ENCODE measurements at regions not wholly inside any gene's neighbourhood (a gene's known extent, or its start where the extent isn't known, plus 50 kb on each side); places are given as distances from the start of the nearest gene placed in this dataset.

DNA sequence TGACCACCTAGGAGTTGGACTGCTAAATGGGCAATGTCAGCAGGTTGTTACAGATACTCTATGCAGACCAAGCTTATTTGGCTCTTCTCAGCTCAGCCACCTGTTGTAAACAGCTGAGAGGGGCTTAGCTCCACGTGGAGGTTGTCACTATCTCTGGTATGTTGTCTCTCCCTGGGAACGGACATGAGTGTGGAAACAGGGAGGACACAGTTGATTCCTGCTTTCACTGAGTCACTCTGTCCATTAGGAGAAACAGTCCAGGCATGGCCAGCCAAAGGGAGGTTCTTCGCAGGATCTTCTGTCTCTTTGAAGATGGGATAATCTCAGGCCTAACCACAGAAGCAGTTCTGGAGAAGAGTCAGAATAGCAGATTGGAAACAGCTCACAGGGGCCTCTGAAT, 121.2 kb downstream of the PALM2AKAP2 start:
- Mint-ChIP-seq H3K9me3 (no peaks in the 10 kb centered on the region), H3K27ac (peak overlapping the region; percentile 58), H3K4me3 (no peak overlapping the region), H3K27me3 (ENCODE audit: low read depth) (no peaks in the 10 kb centered on the region), H3K4me1 (peaks cover 13% of the 10 kb centered on the region), H3K36me3 (no peaks in the 10 kb centered on the region)
- no peak for DNase-seq (ENCODE audit: low spot score in 2 of 2, unreplicated experiment in 2 of 2)
- TF ChIP-seq, protein P1, sequence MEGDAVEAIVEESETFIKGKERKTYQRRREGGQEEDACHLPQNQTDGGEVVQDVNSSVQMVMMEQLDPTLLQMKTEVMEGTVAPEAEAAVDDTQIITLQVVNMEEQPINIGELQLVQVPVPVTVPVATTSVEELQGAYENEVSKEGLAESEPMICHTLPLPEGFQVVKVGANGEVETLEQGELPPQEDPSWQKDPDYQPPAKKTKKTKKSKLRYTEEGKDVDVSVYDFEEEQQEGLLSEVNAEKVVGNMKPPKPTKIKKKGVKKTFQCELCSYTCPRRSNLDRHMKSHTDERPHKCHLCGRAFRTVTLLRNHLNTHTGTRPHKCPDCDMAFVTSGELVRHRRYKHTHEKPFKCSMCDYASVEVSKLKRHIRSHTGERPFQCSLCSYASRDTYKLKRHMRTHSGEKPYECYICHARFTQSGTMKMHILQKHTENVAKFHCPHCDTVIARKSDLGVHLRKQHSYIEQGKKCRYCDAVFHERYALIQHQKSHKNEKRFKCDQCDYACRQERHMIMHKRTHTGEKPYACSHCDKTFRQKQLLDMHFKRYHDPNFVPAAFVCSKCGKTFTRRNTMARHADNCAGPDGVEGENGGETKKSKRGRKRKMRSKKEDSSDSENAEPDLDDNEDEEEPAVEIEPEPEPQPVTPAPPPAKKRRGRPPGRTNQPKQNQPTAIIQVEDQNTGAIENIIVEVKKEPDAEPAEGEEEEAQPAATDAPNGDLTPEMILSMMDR (IDR thresholded peaks at IDR 0.05; ENCODE audit: unreplicated experiment), result no peak

DNA sequence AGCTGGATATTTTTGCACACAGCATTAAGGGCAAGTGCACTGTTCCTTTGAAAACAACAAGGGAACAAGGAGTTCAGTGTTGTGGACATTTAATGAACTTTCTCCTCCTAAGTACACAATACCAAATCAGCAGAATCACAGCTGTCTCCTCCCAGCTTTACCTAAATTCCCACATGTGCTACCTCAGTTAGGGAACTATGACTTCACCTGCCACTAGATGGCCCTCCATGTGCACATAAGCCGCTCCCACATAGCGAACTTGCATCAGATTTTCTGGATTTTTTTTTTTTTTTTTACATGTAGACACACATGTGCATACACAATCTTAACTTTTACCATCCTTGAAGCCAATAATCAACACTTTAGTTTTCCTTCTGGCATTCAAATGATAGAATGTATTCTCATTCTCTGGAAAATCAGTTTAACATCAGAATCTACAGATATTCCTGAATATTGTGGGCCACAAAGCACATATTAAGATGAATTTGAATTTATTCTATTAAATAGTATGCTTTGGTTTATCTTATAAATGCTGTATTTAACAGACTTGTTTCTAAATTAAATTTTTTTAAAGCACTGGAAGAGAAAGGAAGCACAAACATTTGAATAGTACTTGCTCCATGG, 123.6 kb downstream of the PALM2AKAP2 start:
- H3K4me1 Mint-ChIP-seq, result peaks cover 19% of the 10 kb centered on the region
- H3K36me3 Mint-ChIP-seq, result no peaks in the 10 kb centered on the region
- no peak overlapping the region for H3K27ac Mint-ChIP-seq
- TF ChIP-seq, protein P1 (IDR thresholded peaks at IDR 0.05; ENCODE audit: unreplicated experiment), result peak; percentile 70
- no peak overlapping the region for H3K4me3 Mint-ChIP-seq
- H3K9me3 Mint-ChIP-seq, result no peaks in the 10 kb centered on the region
- DNase-seq (ENCODE audit: low spot score in 2 of 2, unreplicated experiment in 2 of 2), result peak; percentile 35 to 51
- H3K27me3 Mint-ChIP-seq (ENCODE audit: low read depth), result no peaks in the 10 kb centered on the region

DNA sequence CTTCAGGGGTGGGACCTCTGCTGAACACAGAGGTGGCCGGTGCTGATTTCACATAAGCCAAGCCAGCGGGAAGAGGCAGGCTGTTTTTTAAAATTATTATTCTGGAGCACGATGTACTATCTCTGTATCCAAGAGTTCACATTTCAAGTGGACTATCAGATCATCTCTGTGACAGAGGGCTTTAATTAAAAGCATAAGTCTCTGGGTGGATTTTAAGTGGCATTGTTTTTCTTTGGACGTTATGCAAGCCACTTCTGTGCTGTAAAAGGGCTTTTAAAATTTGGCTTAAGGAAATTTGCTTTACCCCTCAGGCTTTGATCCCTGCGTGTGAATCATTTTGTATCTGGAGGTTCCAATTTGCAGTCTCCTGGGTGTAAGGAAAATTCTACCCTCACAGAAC, 124.7 kb downstream of the PALM2AKAP2 start:
- Mint-ChIP-seq H3K27ac (peak overlapping the region; percentile 62), H3K4me1 (peaks cover 19% of the 10 kb centered on the region), H3K27me3 (ENCODE audit: low read depth) (no peaks in the 10 kb centered on the region), H3K4me3 (no peak overlapping the region), H3K9me3 (no peaks in the 10 kb centered on the region), H3K36me3 (no peaks in the 10 kb centered on the region)
- TF ChIP-seq, protein P1 (IDR thresholded peaks at IDR 0.05; ENCODE audit: unreplicated experiment), result no peak
- DNase-seq (ENCODE audit: low spot score in 2 of 2, unreplicated experiment in 2 of 2), result no peak

DNA sequence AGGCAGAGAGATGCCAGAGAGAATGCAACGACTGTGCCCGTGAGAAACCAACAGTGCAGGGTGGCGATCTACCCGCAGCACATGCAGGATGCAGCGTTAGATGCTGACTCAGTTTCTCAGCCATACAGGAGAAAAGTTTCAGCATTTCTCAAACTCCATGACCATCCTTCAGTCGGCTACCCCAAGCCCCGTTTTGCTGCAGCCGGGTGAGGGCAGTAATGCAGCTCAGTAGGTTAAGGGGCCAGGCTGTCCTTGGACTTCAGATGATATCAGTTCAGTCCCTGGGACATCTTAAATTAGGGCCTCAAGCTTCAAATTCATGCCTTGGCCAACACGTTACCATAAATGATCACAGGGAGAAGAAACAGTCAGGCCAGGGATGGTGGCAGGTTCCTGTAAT, 125.5 kb downstream of the PALM2AKAP2 start:
- no peak overlapping the region for H3K27ac Mint-ChIP-seq
- peaks cover 19% of the 10 kb centered on the region for H3K4me1 Mint-ChIP-seq
- TF ChIP-seq, protein P1 (IDR thresholded peaks at IDR 0.05; ENCODE audit: unreplicated experiment), result no peak
- no peaks in the 10 kb centered on the region for H3K9me3 Mint-ChIP-seq
- DNase-seq (ENCODE audit: low spot score in 2 of 2, unreplicated experiment in 2 of 2), result no peak
- no peak overlapping the region for H3K4me3 Mint-ChIP-seq
- H3K27me3 Mint-ChIP-seq (ENCODE audit: low read depth), result no peaks in the 10 kb centered on the region
- H3K36me3 Mint-ChIP-seq, result no peaks in the 10 kb centered on the region

DNA sequence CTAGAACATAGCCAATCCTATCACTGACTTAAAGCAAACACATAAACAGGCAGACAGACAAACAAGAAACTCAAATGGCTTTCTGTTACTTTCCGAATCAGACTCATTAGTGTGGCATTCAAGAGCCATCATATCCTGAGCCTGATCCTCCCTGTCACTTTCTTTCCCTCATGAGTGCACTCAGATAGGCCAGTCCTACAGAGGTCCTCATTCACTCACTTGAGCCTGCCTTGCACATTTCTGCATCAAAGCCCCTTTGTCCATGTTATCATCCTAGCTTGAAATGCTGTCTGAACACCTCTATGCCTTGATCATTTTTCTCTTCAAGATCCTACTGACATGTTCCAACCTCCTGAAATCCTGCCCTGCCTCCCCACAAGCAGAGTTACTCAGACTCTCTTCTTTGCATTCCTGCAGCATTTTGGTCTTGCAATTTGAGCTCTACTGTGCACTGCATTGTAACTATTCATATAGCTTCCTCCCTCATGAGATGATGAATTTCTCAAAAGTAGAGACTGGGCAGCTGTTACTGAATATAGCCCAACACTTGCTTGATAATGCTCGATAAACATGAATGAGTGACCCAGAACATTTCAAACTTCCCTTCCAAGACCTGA, 126.9 kb downstream of the PALM2AKAP2 start:
- TF ChIP-seq, protein P1 (IDR thresholded peaks at IDR 0.05; ENCODE audit: unreplicated experiment), result no peak
- Mint-ChIP-seq H3K27ac (peak overlapping the region; percentile 59), H3K4me3 (no peak overlapping the region), H3K4me1 (peaks cover 17% of the 10 kb centered on the region), H3K9me3 (no peaks in the 10 kb centered on the region), H3K27me3 (ENCODE audit: low read depth) (no peaks in the 10 kb centered on the region), H3K36me3 (no peaks in the 10 kb centered on the region)
- no peak for DNase-seq (ENCODE audit: low spot score in 2 of 2, unreplicated experiment in 2 of 2)

Data from mesothelial cell of epicardium (in vitro differentiated cells).